ENCODE measurements at regions not wholly inside any gene's neighbourhood (a gene's known extent, or its start where the extent isn't known, plus 50 kb on each side); places are given as distances from the start of the nearest gene placed in this dataset.

DNA sequence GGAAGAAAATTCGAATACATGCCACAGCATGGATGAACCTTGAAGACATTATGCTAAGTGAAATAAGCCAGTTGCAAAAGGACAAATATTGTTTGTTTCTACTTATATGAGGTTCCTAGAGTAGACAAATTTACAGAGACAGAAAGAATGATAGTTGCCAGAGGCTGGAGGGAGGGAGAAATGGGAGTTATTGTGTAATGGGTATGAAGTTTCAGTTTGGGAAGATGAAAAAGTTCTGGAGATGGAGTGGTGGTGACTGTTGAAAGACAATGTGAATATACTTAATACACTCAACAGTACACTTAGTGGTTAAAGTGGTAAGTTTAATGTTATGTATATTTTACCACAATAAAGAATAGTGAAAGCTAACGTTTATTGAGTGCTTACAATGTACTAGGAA, 99.6 kb upstream of the SLC44A1 start:
- H3K27ac Mint-ChIP-seq (ENCODE audit: unreplicated experiment), result no peak overlapping the region
- DNase-seq, result no peak
- H3K9me3 Mint-ChIP-seq (ENCODE audit: unreplicated experiment), result peaks cover 7% of the 10 kb centered on the region

DNA sequence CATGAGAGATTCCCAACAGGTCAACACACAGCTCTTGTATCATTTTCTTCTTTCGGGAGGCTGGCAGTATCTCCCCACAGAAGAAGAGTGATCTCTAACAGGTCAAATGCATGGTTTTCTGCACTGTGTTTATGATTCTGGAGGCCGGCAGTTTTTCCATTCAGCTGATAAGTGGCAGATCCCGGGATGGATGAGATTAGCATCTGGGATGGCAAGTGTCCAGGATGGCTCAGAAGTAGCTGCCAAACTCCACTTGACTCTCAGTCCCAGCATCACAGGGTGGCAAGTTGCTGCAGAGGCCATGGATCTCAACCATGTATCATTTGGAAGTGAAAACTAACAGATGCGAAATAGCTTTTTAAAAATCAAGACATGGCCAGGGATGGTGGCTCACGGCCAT, 97.8 kb upstream of the SLC44A1 start:
- no peak overlapping the region for H3K4me3 Mint-ChIP-seq (ENCODE audit: unreplicated experiment)
- H3K27me3 Mint-ChIP-seq (ENCODE audit: unreplicated experiment), result peaks cover 2% of the 10 kb centered on the region
- no peak for DNase-seq
- no peak overlapping the region for H3K27ac Mint-ChIP-seq (ENCODE audit: unreplicated experiment)
- peaks cover 7% of the 10 kb centered on the region for H3K9me3 Mint-ChIP-seq (ENCODE audit: unreplicated experiment)
- TF ChIP-seq, protein P1, sequence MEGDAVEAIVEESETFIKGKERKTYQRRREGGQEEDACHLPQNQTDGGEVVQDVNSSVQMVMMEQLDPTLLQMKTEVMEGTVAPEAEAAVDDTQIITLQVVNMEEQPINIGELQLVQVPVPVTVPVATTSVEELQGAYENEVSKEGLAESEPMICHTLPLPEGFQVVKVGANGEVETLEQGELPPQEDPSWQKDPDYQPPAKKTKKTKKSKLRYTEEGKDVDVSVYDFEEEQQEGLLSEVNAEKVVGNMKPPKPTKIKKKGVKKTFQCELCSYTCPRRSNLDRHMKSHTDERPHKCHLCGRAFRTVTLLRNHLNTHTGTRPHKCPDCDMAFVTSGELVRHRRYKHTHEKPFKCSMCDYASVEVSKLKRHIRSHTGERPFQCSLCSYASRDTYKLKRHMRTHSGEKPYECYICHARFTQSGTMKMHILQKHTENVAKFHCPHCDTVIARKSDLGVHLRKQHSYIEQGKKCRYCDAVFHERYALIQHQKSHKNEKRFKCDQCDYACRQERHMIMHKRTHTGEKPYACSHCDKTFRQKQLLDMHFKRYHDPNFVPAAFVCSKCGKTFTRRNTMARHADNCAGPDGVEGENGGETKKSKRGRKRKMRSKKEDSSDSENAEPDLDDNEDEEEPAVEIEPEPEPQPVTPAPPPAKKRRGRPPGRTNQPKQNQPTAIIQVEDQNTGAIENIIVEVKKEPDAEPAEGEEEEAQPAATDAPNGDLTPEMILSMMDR (IDR thresholded peaks at IDR 0.05; ENCODE audit: partially characterized antibody, unreplicated experiment), result no peak
- H3K4me1 Mint-ChIP-seq (ENCODE audit: low read depth, unreplicated experiment), result peaks cover 10% of the 10 kb centered on the region
- no peaks in the 10 kb centered on the region for H3K36me3 Mint-ChIP-seq (ENCODE audit: unreplicated experiment)

More for the DNA sequence above, 99.6 kb upstream of the SLC44A1 start:
- Mint-ChIP-seq H3K4me3 (ENCODE audit: unreplicated experiment) (no peak overlapping the region), H3K4me1 (ENCODE audit: low read depth, unreplicated experiment) (peaks cover 21% of the 10 kb centered on the region), H3K27me3 (ENCODE audit: unreplicated experiment) (peaks cover 2% of the 10 kb centered on the region), H3K36me3 (ENCODE audit: unreplicated experiment) (no peaks in the 10 kb centered on the region)
- TF ChIP-seq, protein P1 (IDR thresholded peaks at IDR 0.05; ENCODE audit: partially characterized antibody, unreplicated experiment), result no peak

DNA sequence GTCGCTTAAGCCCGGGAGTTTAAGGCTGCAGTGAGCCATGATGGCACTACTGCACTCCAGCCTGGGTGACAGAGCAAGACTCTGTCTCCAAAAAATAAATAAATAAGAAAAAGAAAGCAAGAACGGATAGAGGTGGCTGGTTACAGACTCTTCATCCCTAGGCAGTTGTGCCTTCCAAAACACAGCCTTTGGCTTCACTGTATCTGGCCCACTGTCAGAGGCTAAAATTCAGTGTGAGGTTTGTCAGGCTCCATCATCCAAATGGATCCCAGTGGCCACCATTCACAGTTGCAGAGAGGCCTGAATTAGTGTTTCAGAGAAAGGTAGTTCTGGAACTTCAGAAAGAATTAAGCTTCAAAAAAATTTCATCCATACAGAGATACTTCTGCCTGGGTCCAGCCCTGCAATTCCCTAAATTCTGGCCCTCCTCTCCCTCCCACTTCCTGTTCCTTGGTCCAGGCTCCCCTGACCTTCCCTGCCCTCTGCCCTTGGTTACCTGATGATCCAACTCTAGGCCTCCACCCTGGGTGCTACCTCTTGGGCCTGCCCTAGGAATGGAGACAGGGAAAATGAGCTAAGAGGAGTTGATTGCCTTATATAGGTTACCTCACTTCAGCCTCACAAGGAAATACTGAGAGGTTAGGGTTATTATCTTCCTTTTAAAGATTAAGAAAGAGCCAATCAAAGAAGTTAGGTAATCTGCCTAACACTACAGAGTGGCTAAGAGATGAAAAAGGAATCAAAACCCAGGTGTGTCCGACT, 97.2 kb upstream of the SLC44A1 start:
- H3K4me1 Mint-ChIP-seq (ENCODE audit: low read depth, unreplicated experiment), result peaks cover 4% of the 10 kb centered on the region
- H3K36me3 Mint-ChIP-seq (ENCODE audit: unreplicated experiment), result no peaks in the 10 kb centered on the region
- peaks cover 2% of the 10 kb centered on the region for H3K27me3 Mint-ChIP-seq (ENCODE audit: unreplicated experiment)
- no peak overlapping the region for H3K27ac Mint-ChIP-seq (ENCODE audit: unreplicated experiment)
- H3K9me3 Mint-ChIP-seq (ENCODE audit: unreplicated experiment), result peaks cover 4% of the 10 kb centered on the region
- TF ChIP-seq, protein P1 (IDR thresholded peaks at IDR 0.05; ENCODE audit: partially characterized antibody, unreplicated experiment), result no peak
- no peak for DNase-seq
- H3K4me3 Mint-ChIP-seq (ENCODE audit: unreplicated experiment), result no peak overlapping the region

GRCh38 chr9:105148328-105149006, 96.0 kb upstream of the SLC44A1 start:
- DNase-seq, result peak; percentile 55
- peak overlapping the region; percentile 19 for H3K27ac Mint-ChIP-seq (ENCODE audit: unreplicated experiment)
- peaks cover 4% of the 10 kb centered on the region for H3K9me3 Mint-ChIP-seq (ENCODE audit: unreplicated experiment)
- H3K36me3 Mint-ChIP-seq (ENCODE audit: unreplicated experiment), result no peaks in the 10 kb centered on the region
- TF ChIP-seq, protein P1 (IDR thresholded peaks at IDR 0.05; ENCODE audit: partially characterized antibody, unreplicated experiment), result no peak
- H3K27me3 Mint-ChIP-seq (ENCODE audit: unreplicated experiment), result no peaks in the 10 kb centered on the region
- peaks cover 7% of the 10 kb centered on the region for H3K4me1 Mint-ChIP-seq (ENCODE audit: low read depth, unreplicated experiment)
- no peak overlapping the region for H3K4me3 Mint-ChIP-seq (ENCODE audit: unreplicated experiment)

All from glutamatergic neuron (in vitro differentiated cells).